ENCODE measurements at regions not wholly inside any gene's neighbourhood (a gene's known extent, or its start where the extent isn't known, plus 50 kb on each side); places are given as distances from the start of the nearest gene placed in this dataset.

DNA sequence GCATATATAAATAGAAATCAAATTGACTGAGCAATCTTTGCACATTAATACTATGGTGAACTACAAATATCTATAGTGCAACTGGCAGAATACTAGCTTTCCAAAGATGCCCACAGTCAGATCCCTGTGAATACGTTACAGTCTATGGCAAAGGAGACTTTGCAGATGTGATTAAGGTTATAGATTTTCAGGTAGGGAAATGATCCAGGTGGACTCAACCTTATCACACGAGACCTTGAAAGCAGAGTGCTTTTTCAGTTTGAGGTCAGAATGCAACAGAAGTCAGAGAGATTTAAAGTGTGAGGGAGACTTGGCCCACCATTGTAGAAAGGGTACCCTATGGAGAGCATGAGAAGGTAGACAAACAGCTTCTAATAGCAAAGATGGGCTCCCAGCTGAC is 122.6 kb downstream of the TRIB2 start (continued):
- TF ChIP-seq, protein P1, sequence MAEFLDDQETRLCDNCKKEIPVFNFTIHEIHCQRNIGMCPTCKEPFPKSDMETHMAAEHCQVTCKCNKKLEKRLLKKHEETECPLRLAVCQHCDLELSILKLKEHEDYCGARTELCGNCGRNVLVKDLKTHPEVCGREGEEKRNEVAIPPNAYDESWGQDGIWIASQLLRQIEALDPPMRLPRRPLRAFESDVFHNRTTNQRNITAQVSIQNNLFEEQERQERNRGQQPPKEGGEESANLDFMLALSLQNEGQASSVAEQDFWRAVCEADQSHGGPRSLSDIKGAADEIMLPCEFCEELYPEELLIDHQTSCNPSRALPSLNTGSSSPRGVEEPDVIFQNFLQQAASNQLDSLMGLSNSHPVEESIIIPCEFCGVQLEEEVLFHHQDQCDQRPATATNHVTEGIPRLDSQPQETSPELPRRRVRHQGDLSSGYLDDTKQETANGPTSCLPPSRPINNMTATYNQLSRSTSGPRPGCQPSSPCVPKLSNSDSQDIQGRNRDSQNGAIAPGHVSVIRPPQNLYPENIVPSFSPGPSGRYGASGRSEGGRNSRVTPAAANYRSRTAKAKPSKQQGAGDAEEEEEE (CRISPR knock-in tag; IDR thresholded peaks at IDR 0.05; ENCODE audit: borderline replicate concordance) = no peak
- TF ChIP-seq ZNF121 (CRISPR knock-in tag; IDR thresholded peaks at IDR 0.05) (no peak), ZSCAN31 (CRISPR knock-in tag; IDR thresholded peaks at IDR 0.05; ENCODE audit: low read depth) (no peak), TEAD3 (CRISPR knock-in tag; optimal IDR thresholded peaks at IDR 0.05; ENCODE audit: borderline replicate concordance) (no peak), EEA1 (CRISPR knock-in tag; IDR thresholded peaks at IDR 0.05; ENCODE audit: borderline replicate concordance) (no peak)

DNA sequence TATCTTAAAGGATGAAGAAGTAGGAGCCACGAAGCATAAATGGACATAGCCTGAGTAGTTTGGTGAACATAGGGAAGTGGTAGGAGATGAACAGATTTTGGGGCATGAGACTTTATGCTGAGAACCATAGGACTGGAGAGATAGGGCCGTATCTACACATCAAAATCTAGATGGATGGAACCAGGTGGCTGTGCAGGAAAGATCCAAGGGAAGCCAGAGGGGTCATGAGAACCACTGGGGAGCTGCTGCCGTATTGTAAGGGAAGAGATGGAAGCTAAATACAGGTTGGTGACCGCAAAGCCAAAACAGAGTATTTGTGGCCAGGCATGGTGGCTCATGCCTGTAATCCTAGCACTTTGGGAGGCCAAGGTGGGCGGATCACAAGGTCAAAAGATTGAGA is 124.3 kb downstream of the TRIB2 start:
- H3K79me2 ChIP-seq (ENCODE audit: insufficient read depth, low read length) = no peaks in the 10 kb centered on the region
- H3K9ac ChIP-seq (ENCODE audit: insufficient read depth, low read depth, low read length) = no peak overlapping the region
- no peak for ATAC-seq
- peaks cover 11% of the 10 kb centered on the region for H3K9me3 ChIP-seq (ENCODE audit: low read length)
- H4K20me1 ChIP-seq (ENCODE audit: insufficient read depth, low read length) = no peaks in the 10 kb centered on the region
- no peak overlapping the region for H3K27ac ChIP-seq (ENCODE audit: extremely low read length, insufficient read depth, low read length)
- no peaks in the 10 kb centered on the region for H3K36me3 ChIP-seq (replicated peaks in 1 of 2; ENCODE audit: control insufficient read depth in 1 of 2, insufficient read depth in 2 of 2, low read length in 2 of 2)
- FAIRE-seq = no peak
- H3K27me3 ChIP-seq (ENCODE audit: control insufficient read depth in 1 of 2, insufficient read depth in 2 of 2, low read length in 2 of 2) = no peaks in the 10 kb centered on the region
- no peaks in the 10 kb centered on the region for H3K4me1 ChIP-seq (ENCODE audit: insufficient read depth, low read length)
- 11% methylated on average over 5 of the region's 5 CpGs for WGBS (ENCODE audit: low lambda C conversion rate)
- intact Hi-C loops (cut with micrococcal nuclease; ENCODE audit: unreplicated experiment) = no loop called here
- no peak for TF ChIP-seq BRCA1 (CRISPR knock-in tag; IDR thresholded peaks at IDR 0.05)
- no peak for TF ChIP-seq FOXO1 (CRISPR knock-in tag; IDR thresholded peaks at IDR 0.05)
- no peak for TF ChIP-seq MED8 (CRISPR knock-in tag; IDR thresholded peaks at IDR 0.05; ENCODE audit: insufficient replicate concordance)
- TF ChIP-seq REXO4 (CRISPR knock-in tag; IDR thresholded peaks at IDR 0.05; ENCODE audit: borderline replicate concordance) = no peak
- no peak for TF ChIP-seq ZNF678 (CRISPR knock-in tag; IDR thresholded peaks at IDR 0.05)
- BruUV-seq (replicated peaks) = no TSS peak
- H2AFZ ChIP-seq (ENCODE audit: low read length) = no peak overlapping the region
- in situ Hi-C loops (cut with HindIII; ENCODE audit: extremely low pct_ligation_motif_present, low pct_unique_long_range_greater_than_20kb) = no loop called here
- H3K4me2 ChIP-seq (ENCODE audit: low read depth, low read length) = no peak overlapping the region
- no peak overlapping the region for H3K4me3 ChIP-seq (replicated peaks in 1 of 3; ENCODE audit: insufficient read depth in 1 of 3, low read depth in 2 of 3, low read length in 3 of 3)
- POLR2A ChIA-PET = no interaction called here
- CTCF ChIA-PET (ENCODE audit: low intra/inter-chr PET ratio, low total read pairs) = no interaction called here
- no peak for DNase-seq (ENCODE audit: low spot score)

Data from HepG2 (cell line).